H9 (cell line): ENCODE measurements at regions not wholly inside any gene's neighbourhood (a gene's known extent, or its start where the extent isn't known, plus 50 kb on each side); places are given as distances from the start of the nearest gene placed in this dataset.

Source experiments
- DNase-seq: peaks from one replicate; pipeline ENCODE4 v3.0.0-alpha.2; 2017
- H2AFZ ChIP-seq: one replicate; pipeline ENCODE4 v1.6.1; 2013; ENCODE audit warnings: mild to moderate bottlenecking, low read length, control low read depth, moderate library complexity
- H2AK5ac ChIP-seq: 2 replicates; pipeline ENCODE4 v1.6.1; 2013; ENCODE audit warnings: low read length, control low read depth, mixed read lengths; ENCODE audit not compliant: insufficient read length
- H2BK120ac ChIP-seq: one replicate; pipeline ENCODE4 v1.6.1; 2013; ENCODE audit warnings: low read depth, mild to moderate bottlenecking, low read length, control low read depth, inconsistent platforms; ENCODE audit not compliant: poor library complexity, severe bottlenecking
- H2BK12ac ChIP-seq: 2 replicates; pipeline ENCODE4 v1.6.1; 2013; ENCODE audit warnings: low read length, control low read depth, mixed read lengths, low read depth; ENCODE audit not compliant: insufficient read length
- H2BK15ac ChIP-seq: 2 replicates; pipeline ENCODE4 v1.6.1; 2013; ENCODE audit warnings: low read depth, low read length, control low read depth
- H2BK20ac ChIP-seq: one replicate; pipeline ENCODE4 v1.6.1; 2013; ENCODE audit warnings: low read depth, mild to moderate bottlenecking, low read length, control low read depth, inconsistent platforms; ENCODE audit not compliant: poor library complexity, severe bottlenecking
- H2BK5ac ChIP-seq: 2 replicates; pipeline ENCODE4 v1.6.1; 2013; ENCODE audit warnings: low read length, control low read depth, mixed read lengths; ENCODE audit not compliant: insufficient read length
- H3K14ac ChIP-seq: 2 replicates; pipeline ENCODE4 v1.6.1; 2013; ENCODE audit warnings: low read length, control low read depth; ENCODE audit not compliant: insufficient read depth
- H3K18ac ChIP-seq: 2 replicates; pipeline ENCODE4 v1.6.1; 2013; ENCODE audit warnings: low read depth, mild to moderate bottlenecking, mixed read lengths, low read length, control low read depth; ENCODE audit not compliant: insufficient read length
- H3K23ac ChIP-seq: 2 replicates; pipeline ENCODE4 v1.6.1; 2013; ENCODE audit warnings: low read length, control low read depth, mixed read lengths, low read depth; ENCODE audit not compliant: insufficient read length
- H3K23me2 ChIP-seq: 2 replicates; pipeline ENCODE4 v1.6.1; 2013; ENCODE audit warnings: low read depth, mild to moderate bottlenecking, mixed read lengths, low read length, control low read depth; ENCODE audit not compliant: insufficient read length, poor library complexity, severe bottlenecking
- H3K27ac ChIP-seq: 2 replicates; pipeline ENCODE4 v1.5.1; 2013; ENCODE audit warnings: low read length, control low read depth, mixed read lengths, low read depth; ENCODE audit not compliant: insufficient read length
- H3K27me3 ChIP-seq: 2 replicates; pipeline ENCODE4 v1.6.1; 2013; ENCODE audit warnings: low read length, control low read depth, inconsistent platforms; ENCODE audit not compliant: insufficient read depth
- H3K4ac ChIP-seq: 2 replicates; pipeline ENCODE4 v1.6.1; 2013; ENCODE audit warnings: low read depth, mild to moderate bottlenecking, control low read depth, inconsistent platforms, low read length, moderate library complexity
- H3K4me1 ChIP-seq: 2 replicates; pipeline ENCODE4 v1.6.1; 2013; ENCODE audit warnings: low read length, control low read depth, inconsistent platforms; ENCODE audit not compliant: insufficient read depth
- H3K4me2 ChIP-seq: 2 replicates; pipeline ENCODE4 v1.6.1; 2013; ENCODE audit warnings: low read length, control low read depth, mixed read lengths; ENCODE audit not compliant: insufficient read length, insufficient read depth
- H3K56ac ChIP-seq: 2 replicates; pipeline ENCODE4 v1.6.1; 2013; ENCODE audit warnings: low read depth, mild to moderate bottlenecking, mixed read lengths, low read length, control low read depth; ENCODE audit not compliant: insufficient read length
- H3K79me1 ChIP-seq: 2 replicates; pipeline ENCODE4 v1.6.1; 2013; ENCODE audit warnings: low read depth, mild to moderate bottlenecking, moderate library complexity, low read length, control low read depth, inconsistent platforms; ENCODE audit not compliant: insufficient read depth, poor library complexity, severe bottlenecking
- H3K79me2 ChIP-seq: 2 replicates; pipeline ENCODE4 v1.6.1; 2013; ENCODE audit warnings: low read length, control low read depth, inconsistent platforms; ENCODE audit not compliant: insufficient read depth
- H3K9ac ChIP-seq: 2 replicates; pipeline ENCODE4 v1.6.1; 2013; ENCODE audit warnings: low read length, control low read depth, mixed read lengths; ENCODE audit not compliant: insufficient read length; ENCODE audit errors: extremely low read depth
- H3K9me3 ChIP-seq: one replicate; pipeline ENCODE4 v1.6.1; 2013; ENCODE audit warnings: low read depth, low read length, inconsistent platforms; ENCODE audit not compliant: control insufficient read depth
- H3T11ph ChIP-seq: one replicate; pipeline ENCODE4 v1.6.1; 2013; ENCODE audit warnings: mild to moderate bottlenecking, low read length, control low read depth, inconsistent platforms
- H4K20me1 ChIP-seq: one replicate; pipeline ENCODE4 v1.6.1; 2013; ENCODE audit not compliant: control insufficient read depth, insufficient read length, insufficient read depth
- H4K5ac ChIP-seq: 2 replicates; pipeline ENCODE4 v1.6.1; 2013; ENCODE audit warnings: low read depth, mild to moderate bottlenecking, mixed read lengths, low read length, control low read depth; ENCODE audit not compliant: insufficient read length
- H4K8ac ChIP-seq: replicated peaks from 2 replicates; pipeline ENCODE4 v1.6.1; 2013; ENCODE audit warnings: low read length, control low read depth, mixed read lengths, low read depth; ENCODE audit not compliant: insufficient read length
- H4K91ac ChIP-seq: 2 replicates; pipeline ENCODE4 v1.6.1; 2013; ENCODE audit warnings: low read depth, mild to moderate bottlenecking, moderate library complexity, mixed read lengths, low read length, control low read depth; ENCODE audit not compliant: insufficient read length
- H3K27ac Mint-ChIP-seq, 3 experiments: 2 replicates in 2 of 3; 3 replicates in 1 of 3; pipeline ENCODE4 v1.8.0; 2020 to 2021; ENCODE audit warnings: mixed read lengths in 3 of 3, mild to moderate bottlenecking in 1 of 3, moderate library complexity in 1 of 3
- H3K27me3 Mint-ChIP-seq: 2 replicates; pipeline ENCODE4 v1.8.0; 2021; ENCODE audit warnings: low read depth, mild to moderate bottlenecking, moderate library complexity, mixed read lengths
- H3K36me3 Mint-ChIP-seq, 3 experiments: 2 replicates in 2 of 3; 3 replicates in 1 of 3; pipeline ENCODE4 v1.8.0; 2020 to 2021; ENCODE audit warnings: low read depth in 3 of 3, mixed read lengths in 3 of 3; ENCODE audit not compliant: insufficient read depth in 1 of 3
- H3K4me1 Mint-ChIP-seq, 2 experiments: 2 replicates each; pipeline ENCODE4 v1.8.0; 2020; ENCODE audit warnings: mixed read lengths in 2 of 2
- H3K4me3 Mint-ChIP-seq, 2 experiments: 2 replicates in 1 of 2; 3 replicates in 1 of 2; pipeline ENCODE4 v1.8.0; 2020 to 2021; ENCODE audit warnings: mild to moderate bottlenecking in 2 of 2, mixed read lengths in 2 of 2, moderate library complexity in 1 of 2
- H3K9me3 Mint-ChIP-seq, 2 experiments: 2 replicates in 1 of 2; 3 replicates in 1 of 2; pipeline ENCODE4 v1.8.0; 2020; ENCODE audit warnings: mild to moderate bottlenecking in 2 of 2, mixed read lengths in 2 of 2, moderate library complexity in 1 of 2
- CTCF ChIP-seq: fragments of 200-600 bp; sonication (generic); conservative IDR thresholded peaks from 3 replicates; pipeline ENCODE4 v1.8.0; 2021; ENCODE audit warnings: antibody characterized with exemption, mild to moderate bottlenecking
- WGBS: extraction: QIAGEN DNeasy Blood & Tissue Kit; methylation state at CpG from one replicate; pipeline ENCODE4 v1.1.7; 2013; ENCODE audit warnings: missing lambda C conversion rate, low lambda C conversion rate, mixed read lengths; ENCODE audit not compliant: insufficient read length; ENCODE audit errors: extremely low coverage; 5-methylcytosine and 5-hydroxymethylcytosine counted together

GRCh38 chr1:208888376-208888775 is 644.2 kb upstream of the PLXNA2 start:
- Histone ChIP-seq H3K4me2 (no peak overlapping the region), H4K8ac (no peak overlapping the region), H3T11ph (no peak overlapping the region), H2BK15ac (no peak overlapping the region), H3K14ac (no peak overlapping the region), H3K4ac (no peak overlapping the region), H3K79me1 (no peaks in the 10 kb centered on the region), H3K4me1 (no peaks in the 10 kb centered on the region), H4K20me1 (no peaks in the 10 kb centered on the region), H3K9ac (no peak overlapping the region), H3K23me2 (no peaks in the 10 kb centered on the region), H2BK5ac (no peak overlapping the region), H3K27ac (no peak overlapping the region), H2BK120ac (no peak overlapping the region), H2AFZ (no peak overlapping the region), H2AK5ac (no peak overlapping the region), H2BK20ac (no peak overlapping the region), H4K91ac (no peak overlapping the region), H3K23ac (no peak overlapping the region), H3K56ac (no peak overlapping the region), H3K18ac (no peak overlapping the region), H4K5ac (no peak overlapping the region), H3K9me3 (no peaks in the 10 kb centered on the region), H3K27me3 (no peaks in the 10 kb centered on the region), H3K79me2 (no peaks in the 10 kb centered on the region), H2BK12ac (no peak overlapping the region)
- H3K27me3 Mint-ChIP-seq = no peaks in the 10 kb centered on the region
- peaks cover 3 to 9% of the 10 kb centered on the region in 2 experiments for H3K4me1 Mint-ChIP-seq
- H3K4me3 Mint-ChIP-seq = no peak overlapping the region
- DNase-seq = no peak
- H3K9me3 Mint-ChIP-seq = no peaks in the 10 kb centered on the region
- H3K27ac Mint-ChIP-seq = no peak overlapping the region
- no CpG with 5 or more reads among the region's 2 CpGs for WGBS
- no peaks in the 10 kb centered on the region for H3K36me3 Mint-ChIP-seq
- TF ChIP-seq CTCF = no peak
